ENCODE measurements at regions not wholly inside any gene's neighbourhood (a gene's known extent, or its start where the extent isn't known, plus 50 kb on each side); places are given as distances from the start of the nearest gene placed in this dataset.

GRCh38 chr21:43271452-43272020 is 102.7 kb downstream of the CRYAA start:
- no peak for DNase-seq

GRCh38 chr21:43270800-43271301 is 102.0 kb downstream of the CRYAA start:
- no peak for DNase-seq

GRCh38 chr21:43269957-43270705 is 101.3 kb downstream of the CRYAA start:
- no peak for DNase-seq

GRCh38 chr21:43269440-43269839 is 100.6 kb downstream of the CRYAA start:
- no peak for DNase-seq

GRCh38 chr21:43268804-43269186 is 100.0 kb downstream of the CRYAA start:
- DNase-seq, result no peak

GRCh38 chr21:43268086-43268803 is 99.4 kb downstream of the CRYAA start:
- no peak for DNase-seq

GRCh38 chr21:43267391-43268085 is 98.7 kb downstream of the CRYAA start:
- DNase-seq, result no peak

GRCh38 chr21:43266534-43266933 is 97.7 kb downstream of the CRYAA start:
- no peak for DNase-seq

GRCh38 chr21:43262427-43262826 is 93.6 kb downstream of the CRYAA start:
- no peak for DNase-seq

Measured in NCI-H2081 treated with DMSO at 0.1 percent for 48 hours (cell line).